GM18505 (cell line): ENCODE measurements at regions not wholly inside any gene's neighbourhood (a gene's known extent, or its start where the extent isn't known, plus 50 kb on each side); places are given as distances from the start of the nearest gene placed in this dataset.

Experiments
- ATAC-seq: cut with Tn5 transposase; IDR thresholded peaks from one replicate; pipeline ENCODE4 v1.9.1; 2021; ENCODE audit not compliant: unreplicated experiment
- POLR2A ChIP-seq: IDR thresholded peaks from 4 replicates; pipeline ENCODE4 v1.6.1; 2011; ENCODE audit warnings: borderline replicate concordance; ENCODE audit not compliant: insufficient read depth, insufficient read length; ENCODE audit errors: extremely low read depth

DNA sequence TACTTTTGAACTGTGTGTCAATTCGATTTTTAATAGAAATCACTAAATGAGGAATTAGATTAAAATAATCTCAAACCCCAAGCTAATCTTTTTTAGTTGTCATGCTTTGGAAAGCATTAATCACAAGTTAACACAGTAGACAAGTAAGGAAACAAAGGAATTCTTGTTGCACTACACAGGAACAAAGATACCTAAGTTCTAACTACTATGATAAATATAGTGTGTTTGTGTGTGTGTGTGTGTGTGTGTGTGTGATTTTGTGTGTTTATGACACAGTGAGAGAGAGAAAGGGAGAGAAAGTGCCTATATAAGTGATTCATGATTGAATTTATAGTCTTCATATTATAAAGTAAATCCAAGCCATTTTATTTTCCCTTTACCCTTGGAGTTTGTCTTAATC lies 931.4 kb downstream of the PCDH7 start:
- no peak for TF ChIP-seq POLR2A
- no peak for ATAC-seq

DNA sequence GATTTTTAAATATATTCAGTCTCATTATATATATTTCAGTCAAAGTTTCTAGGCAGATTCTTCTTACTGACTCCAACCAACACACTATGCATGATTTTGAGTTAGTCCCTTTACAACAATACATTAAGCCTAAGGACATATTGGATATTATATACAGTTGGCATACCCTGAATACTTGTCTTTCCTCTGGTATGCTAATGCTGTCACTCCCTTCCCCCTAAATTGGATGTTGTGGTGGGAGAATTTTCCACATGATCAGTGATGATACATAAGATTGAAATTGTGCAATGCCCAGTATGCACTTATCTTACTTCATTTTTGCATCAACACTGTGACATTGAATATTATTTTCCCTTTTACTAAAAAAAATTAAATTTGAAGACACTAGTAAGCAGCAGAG lies 935.2 kb downstream of the PCDH7 start:
- no peak for ATAC-seq
- TF ChIP-seq POLR2A = no peak

GRCh38 chr4:31657859-31658570 lies 937.8 kb downstream of the PCDH7 start:
- no peak for TF ChIP-seq POLR2A
- no peak for ATAC-seq

DNA sequence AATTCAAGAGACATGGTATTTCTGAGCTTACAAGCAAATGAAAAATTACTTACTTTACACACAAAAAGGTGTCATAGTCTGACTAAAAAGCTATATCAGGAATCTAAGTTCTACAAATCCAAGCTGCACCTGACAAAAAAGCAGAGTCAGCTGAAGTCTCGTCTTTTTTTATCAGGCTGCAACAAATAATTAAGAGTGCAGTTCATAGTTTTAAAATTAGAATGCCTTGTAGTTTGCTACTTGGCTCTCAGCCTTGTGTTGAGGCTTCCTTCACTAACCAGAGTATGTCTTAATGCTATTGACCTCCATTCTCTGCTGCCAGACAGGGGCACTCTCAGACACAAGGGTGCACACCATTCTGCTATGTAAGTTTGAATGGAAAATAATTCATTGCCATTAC lies 940.7 kb downstream of the PCDH7 start:
- TF ChIP-seq POLR2A = no peak
- ATAC-seq = no peak

GRCh38 chr4:31662951-31663350 lies 942.8 kb downstream of the PCDH7 start:
- ATAC-seq = no peak

DNA sequence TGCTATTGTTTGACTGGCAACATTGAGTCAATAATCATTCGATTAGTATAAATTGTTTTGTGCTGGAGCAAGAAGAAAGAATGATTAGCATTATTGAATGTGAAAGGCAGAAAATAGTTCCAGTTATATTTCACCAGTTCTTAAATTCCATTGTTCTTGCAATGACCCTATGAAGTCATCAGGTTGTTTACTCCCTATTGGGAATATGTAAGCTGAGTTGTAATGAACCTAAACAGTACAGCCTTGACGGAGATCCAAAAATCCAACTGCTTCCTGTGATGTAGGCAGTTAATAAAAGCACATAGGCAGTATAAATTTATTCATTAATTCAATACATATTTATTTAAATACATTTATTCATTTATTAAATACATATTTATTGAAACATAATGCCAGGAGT lies 947.5 kb downstream of the PCDH7 start:
- TF ChIP-seq POLR2A = no peak
- no peak for ATAC-seq

More at GRCh38 chr4:31662951-31663350, 942.8 kb downstream of the PCDH7 start:
- TF ChIP-seq POLR2A = no peak

- TF ChIP-seq POLR2A = no peak
- ATAC-seq = no peak
Measured at GRCh38 chr4:31674313-31674947, 954.3 kb downstream of the PCDH7 start.

DNA sequence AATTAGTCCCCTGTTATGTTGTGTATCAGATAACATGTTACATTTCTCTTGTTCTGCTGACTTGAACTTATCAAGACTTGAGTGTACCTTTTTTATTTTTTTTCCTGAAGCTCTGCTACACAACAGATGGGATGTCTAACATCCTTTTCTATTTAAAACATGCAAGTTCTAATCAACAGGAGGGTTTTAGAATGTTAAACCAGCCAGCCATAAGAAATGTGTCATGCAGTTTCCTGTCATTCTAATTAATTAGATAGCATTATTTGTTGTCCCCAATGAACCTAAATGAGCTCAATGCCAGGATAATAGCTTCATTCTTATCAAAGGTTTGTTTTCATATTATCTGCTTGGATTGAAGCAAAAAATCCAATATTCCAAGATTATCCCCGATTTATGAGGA lies 958.2 kb downstream of the PCDH7 start:
- no peak for TF ChIP-seq POLR2A
- ATAC-seq = no peak

GRCh38 chr4:31682796-31683195 lies 962.6 kb downstream of the PCDH7 start:
- no peak for TF ChIP-seq POLR2A

DNA sequence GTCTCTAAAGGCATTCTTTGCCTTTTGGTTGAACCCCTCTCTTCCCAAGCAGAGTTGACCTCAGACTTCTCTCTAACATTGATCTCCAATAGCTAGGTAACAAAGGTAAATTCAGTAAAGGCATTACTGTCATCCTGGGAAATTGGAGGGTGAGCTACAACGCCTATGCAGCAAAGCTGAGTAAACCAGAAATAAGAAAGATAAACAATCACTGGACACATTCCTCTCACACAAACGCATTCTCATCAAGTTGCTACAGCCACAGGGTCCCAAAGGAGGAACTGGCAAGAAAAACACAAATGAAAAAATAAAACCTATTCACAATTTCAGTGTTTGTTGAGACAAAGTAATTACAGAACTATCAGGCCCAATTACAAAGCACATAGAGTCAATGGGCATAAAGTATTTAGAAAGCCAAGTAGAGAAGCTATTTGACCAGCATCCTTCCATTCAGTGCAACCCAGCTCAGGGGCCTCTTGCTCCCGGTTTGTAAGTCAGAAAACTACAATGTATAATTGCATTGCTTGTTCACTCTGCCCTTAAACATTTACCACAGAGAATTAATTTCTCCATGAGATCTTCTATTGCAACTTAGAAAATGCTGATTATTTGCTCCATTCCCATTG lies 967.7 kb downstream of the PCDH7 start:
- ATAC-seq = no peak
- TF ChIP-seq POLR2A = no peak

More at GRCh38 chr4:31682796-31683195, 962.6 kb downstream of the PCDH7 start:
- no peak for ATAC-seq

DNA sequence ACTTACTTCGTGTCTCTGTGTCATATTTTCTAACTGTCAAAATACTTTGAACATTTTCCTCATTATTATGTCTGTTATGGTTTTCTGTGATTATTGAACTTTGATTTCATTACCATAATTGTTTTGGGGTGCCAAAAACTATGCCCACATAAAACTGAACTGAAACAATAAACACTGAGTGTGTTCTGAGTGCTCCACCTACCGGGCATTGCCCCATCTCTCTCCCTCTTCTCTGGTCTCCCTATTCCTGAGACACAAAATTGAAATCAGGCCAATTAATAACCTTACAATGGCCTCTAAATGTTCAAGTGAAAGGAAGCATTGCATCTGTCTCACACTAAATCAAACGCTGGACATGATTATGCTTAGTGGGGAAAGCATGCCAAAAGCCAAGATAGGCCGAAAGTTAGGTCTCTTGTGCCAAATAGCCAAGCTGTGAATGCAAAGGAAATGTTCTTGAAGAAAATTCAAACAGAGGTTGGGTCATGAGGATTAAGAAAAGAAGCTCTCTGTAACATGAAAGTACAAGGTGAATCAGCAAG lies 972.3 kb downstream of the PCDH7 start:
- TF ChIP-seq POLR2A = no peak
- no peak for ATAC-seq

GRCh38 chr4:31701256-31701655 lies 981.1 kb downstream of the PCDH7 start:
- no peak for TF ChIP-seq POLR2A
- no peak for ATAC-seq

- no peak for TF ChIP-seq POLR2A
- ATAC-seq = no peak
Measured at GRCh38 chr4:31702326-31702725, 982.2 kb downstream of the PCDH7 start.

DNA sequence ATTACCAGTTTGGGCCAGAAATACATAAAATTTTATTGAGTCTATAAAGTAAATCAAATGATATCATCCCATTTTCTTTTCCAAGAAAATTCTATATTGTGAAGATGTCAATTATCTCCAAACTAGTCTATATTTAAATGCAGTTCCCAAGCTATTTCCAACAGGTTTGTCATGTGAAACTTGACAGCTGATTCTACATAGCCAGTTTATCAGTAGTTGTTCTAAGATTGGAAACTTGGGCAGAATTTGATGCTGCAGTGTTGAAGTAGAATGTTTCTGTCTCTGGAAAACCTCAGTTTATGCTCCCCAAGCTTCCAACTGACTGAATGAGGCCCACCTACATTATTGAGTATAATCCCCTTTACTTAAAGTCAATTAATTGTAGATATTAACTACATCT lies 994.1 kb downstream of the PCDH7 start:
- ATAC-seq = no peak
- no peak for TF ChIP-seq POLR2A
